IPS-15b (cell line): ENCODE measurements at regions not wholly inside any gene's neighbourhood (a gene's known extent, or its start where the extent isn't known, plus 50 kb on each side); places are given as distances from the start of the nearest gene placed in this dataset.

Experiments
- H3K27me3 ChIP-seq: one replicate; pipeline ENCODE4 v1.6.1; 2013; ENCODE audit warnings: low read length; ENCODE audit not compliant: control insufficient read depth, insufficient read depth
- H3K36me3 ChIP-seq: one replicate; pipeline ENCODE4 v1.6.1; 2013; ENCODE audit warnings: low read length; ENCODE audit not compliant: control insufficient read depth, insufficient read depth
- H3K4me1 ChIP-seq: one replicate; pipeline ENCODE4 v1.6.1; 2013; ENCODE audit warnings: mild to moderate bottlenecking, low read length; ENCODE audit not compliant: control insufficient read depth, insufficient read depth
- H3K4me3 ChIP-seq: one replicate; pipeline ENCODE4 v1.5.1; 2013; ENCODE audit warnings: low read depth, low read length
- H3K9ac ChIP-seq: one replicate; pipeline ENCODE4 v1.6.1; 2013; ENCODE audit warnings: low read depth, mild to moderate bottlenecking, low read length
- H3K9me3 ChIP-seq: one replicate; pipeline ENCODE4 v1.6.1; 2013; ENCODE audit warnings: mild to moderate bottlenecking, low read length; ENCODE audit not compliant: control insufficient read depth, insufficient read depth

DNA sequence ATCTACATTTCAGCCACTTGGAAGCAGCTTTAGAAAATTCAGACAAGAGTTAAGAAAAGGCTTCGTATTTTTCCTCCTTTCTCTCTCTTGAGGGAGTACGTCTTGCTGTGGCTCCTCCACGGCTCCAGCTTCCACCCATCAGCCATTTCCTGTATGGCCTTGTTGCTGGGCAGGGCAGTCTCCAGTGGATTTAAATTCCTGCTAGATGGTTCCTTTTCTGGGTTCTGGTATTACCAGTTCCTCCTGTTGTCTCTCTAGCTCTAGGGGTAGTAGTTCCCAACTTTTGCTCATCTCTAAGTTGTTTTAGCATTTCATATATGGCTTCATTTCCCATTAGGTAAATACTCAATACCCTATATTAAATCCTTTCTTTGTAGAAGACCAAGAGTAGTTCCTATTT, 1098.3 kb downstream of the ADGRL2 start:
- no peak overlapping the region for H3K4me3 ChIP-seq
- H3K27me3 ChIP-seq = no peaks in the 10 kb centered on the region
- no peak overlapping the region for H3K9ac ChIP-seq
- H3K9me3 ChIP-seq = no peaks in the 10 kb centered on the region
- H3K36me3 ChIP-seq = no peaks in the 10 kb centered on the region
- no peaks in the 10 kb centered on the region for H3K4me1 ChIP-seq

DNA sequence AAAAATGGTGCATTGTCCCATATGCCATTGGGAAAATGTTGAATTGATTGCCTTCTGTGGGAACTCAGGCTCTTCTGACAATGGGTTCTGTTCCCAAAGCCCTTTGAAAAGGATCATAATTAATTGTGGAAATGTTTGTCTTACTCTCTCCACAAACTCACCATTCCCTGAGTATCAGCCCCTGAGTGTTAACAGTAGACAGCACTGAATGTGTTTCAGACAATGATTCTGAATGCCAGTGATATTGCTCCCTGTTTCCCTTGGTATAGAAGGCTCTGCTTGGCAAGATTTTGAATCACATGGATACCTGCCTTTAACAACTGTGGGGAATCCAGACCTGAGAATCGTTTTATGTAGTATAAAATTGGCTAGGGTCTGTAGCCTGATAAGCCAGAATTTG, 1096.8 kb downstream of the ADGRL2 start:
- no peak overlapping the region for H3K9ac ChIP-seq
- H3K36me3 ChIP-seq = no peaks in the 10 kb centered on the region
- H3K27me3 ChIP-seq = no peaks in the 10 kb centered on the region
- no peaks in the 10 kb centered on the region for H3K4me1 ChIP-seq
- no peak overlapping the region for H3K4me3 ChIP-seq
- H3K9me3 ChIP-seq = no peaks in the 10 kb centered on the region

DNA sequence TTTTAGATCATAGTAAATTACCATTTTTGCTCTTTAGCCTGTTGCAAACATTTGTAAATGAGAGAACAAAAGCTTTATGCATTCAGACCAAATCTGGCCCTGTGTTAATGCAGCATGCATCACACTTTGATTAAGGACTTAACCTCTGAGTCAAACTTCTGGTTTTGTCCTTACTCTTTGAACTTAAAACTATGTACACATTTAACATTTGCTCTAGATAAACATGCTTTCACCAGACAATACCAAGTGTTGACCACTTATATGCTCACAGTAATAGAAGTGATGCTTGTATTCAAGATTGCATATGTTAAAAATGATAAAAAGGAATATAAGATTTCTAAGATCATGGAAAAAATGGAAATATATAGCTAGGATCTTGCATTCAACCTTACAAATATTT, 1095.3 kb downstream of the ADGRL2 start:
- Histone ChIP-seq H3K9me3 (no peaks in the 10 kb centered on the region), H3K4me3 (no peak overlapping the region), H3K27me3 (no peaks in the 10 kb centered on the region), H3K9ac (no peak overlapping the region), H3K36me3 (no peaks in the 10 kb centered on the region), H3K4me1 (no peaks in the 10 kb centered on the region)

DNA sequence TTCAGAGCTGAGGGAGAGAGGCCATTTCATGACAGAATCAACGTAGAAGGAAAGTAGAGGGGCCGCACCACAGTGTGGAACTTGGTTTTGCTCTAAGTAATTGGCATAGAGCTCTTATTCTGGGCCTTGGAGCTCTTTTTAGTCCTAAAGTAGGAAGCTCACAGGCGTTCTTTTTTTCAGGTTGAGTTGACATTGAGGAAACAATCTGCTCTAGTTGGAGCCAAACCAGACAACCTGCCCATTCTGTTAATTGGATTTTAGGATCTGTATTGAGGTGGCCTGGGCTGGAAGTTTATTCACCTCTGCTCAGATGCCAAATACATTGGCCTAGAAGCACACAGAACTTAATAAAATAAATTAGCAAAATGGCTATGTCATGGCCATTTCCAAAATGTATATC, 1093.9 kb downstream of the ADGRL2 start:
- Histone ChIP-seq H3K4me3 (no peak overlapping the region), H3K9ac (no peak overlapping the region), H3K27me3 (no peaks in the 10 kb centered on the region), H3K9me3 (no peaks in the 10 kb centered on the region), H3K4me1 (no peaks in the 10 kb centered on the region), H3K36me3 (no peaks in the 10 kb centered on the region)

DNA sequence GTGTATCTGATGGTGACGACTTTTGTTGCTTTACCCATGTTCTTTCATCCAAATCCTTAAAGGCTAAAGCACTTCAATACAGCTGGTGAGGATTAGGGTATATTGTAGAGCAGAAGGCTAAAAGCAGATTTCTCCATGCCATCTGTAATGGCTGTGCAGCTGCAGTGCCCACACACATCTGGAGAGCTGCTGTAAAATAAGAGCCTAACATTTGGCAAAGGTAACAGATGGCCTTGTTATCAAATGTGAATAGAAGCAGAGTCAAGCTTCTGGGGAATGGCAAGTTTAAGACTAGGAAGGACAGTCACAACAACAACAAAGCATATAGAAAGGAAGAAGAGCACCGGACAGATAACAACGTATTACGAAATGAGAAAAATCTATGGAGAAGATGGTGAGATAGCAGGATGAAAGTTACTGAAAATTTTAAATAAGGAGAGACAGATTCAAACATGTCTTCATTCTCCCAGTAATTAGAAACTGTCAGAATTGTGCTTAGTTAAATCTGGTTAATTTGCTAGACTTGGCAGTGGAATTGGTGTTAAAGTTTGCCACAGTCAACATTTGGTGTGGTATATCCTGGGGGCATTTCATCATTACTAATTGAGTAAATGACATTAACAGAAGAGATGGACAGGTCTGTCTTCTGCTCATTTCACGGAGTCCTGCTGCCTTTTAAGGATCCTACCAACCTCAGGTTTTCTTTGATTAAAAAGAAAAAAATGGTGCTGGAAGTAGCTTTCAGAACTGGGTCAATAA, 1093.2 kb downstream of the ADGRL2 start:
- H3K27me3 ChIP-seq = no peaks in the 10 kb centered on the region
- no peaks in the 10 kb centered on the region for H3K9me3 ChIP-seq
- H3K4me1 ChIP-seq = no peaks in the 10 kb centered on the region
- H3K4me3 ChIP-seq = no peak overlapping the region
- no peaks in the 10 kb centered on the region for H3K36me3 ChIP-seq
- no peak overlapping the region for H3K9ac ChIP-seq

DNA sequence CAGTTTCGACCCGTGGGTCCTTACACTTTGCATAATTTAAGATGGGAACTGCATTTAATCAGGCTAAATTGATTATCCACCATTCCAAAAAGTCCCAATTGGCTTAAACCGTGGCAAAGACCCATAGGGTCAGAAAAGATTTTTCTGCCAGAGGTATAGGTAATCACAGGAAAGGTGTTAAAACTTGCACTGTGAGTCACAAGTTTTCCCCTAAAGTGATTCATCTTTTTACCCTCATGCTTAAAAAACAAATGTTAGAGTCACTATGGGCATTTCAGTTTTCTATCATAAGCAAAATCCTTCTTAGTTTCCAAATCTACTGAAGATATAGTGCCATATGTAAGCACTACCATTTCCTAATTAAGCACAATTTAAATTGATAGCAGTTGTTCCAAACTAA, 1079.8 kb downstream of the ADGRL2 start:
- Histone ChIP-seq H3K36me3 (no peaks in the 10 kb centered on the region), H3K9ac (no peak overlapping the region), H3K4me3 (no peak overlapping the region), H3K4me1 (no peaks in the 10 kb centered on the region), H3K9me3 (no peaks in the 10 kb centered on the region), H3K27me3 (no peaks in the 10 kb centered on the region)

DNA sequence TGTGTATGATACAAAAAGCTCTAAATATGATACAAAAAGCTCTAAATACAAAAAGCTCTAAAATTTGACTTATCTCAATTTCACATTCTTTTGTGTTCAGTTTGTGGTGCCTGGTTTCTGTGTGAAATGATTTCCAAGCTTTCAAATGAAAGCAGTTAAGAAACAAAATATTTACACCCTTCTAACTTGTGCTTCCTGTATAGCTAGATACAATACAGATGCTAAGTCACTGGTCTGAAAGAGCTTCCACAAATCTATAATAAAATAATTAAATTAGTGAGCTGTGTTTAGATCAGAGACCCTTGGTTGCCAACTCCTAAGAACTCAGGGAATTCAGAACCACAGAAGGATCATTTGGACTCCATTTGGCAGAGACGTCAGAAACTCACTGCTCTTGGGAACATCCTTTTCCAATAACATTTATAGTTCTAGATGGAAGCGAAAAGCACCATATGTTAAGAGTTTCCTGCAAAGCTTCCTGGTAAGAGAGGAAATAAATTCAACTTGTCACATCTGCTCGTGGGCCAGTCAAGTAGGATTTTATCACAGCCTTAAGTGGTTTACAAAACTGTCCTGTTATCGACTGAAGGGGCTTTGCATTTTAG, 1079.1 kb downstream of the ADGRL2 start:
- Histone ChIP-seq H3K4me3 (no peak overlapping the region), H3K4me1 (no peaks in the 10 kb centered on the region), H3K36me3 (no peaks in the 10 kb centered on the region), H3K27me3 (no peaks in the 10 kb centered on the region), H3K9me3 (no peaks in the 10 kb centered on the region), H3K9ac (no peak overlapping the region)

DNA sequence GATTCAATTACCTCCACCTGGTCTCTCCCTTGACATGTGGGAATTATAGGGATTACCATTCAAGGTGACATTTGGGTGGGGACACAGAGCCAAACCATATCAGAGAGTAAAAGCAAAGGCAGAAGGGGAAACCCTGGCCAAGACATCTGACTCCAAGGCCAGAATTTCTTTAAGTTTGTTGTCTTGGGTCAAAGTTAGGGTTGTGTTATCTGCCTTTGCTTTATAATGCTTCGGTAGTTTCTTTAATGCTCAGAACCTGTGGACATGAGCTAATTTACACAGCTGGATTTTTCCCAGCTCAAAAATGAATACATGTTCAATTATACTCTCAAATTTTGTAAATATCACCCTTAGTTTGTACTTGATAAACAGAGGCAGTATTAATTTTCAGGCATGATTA, 1074.4 kb downstream of the ADGRL2 start:
- Histone ChIP-seq H3K9me3 (no peaks in the 10 kb centered on the region), H3K4me3 (no peak overlapping the region), H3K9ac (no peak overlapping the region), H3K27me3 (no peaks in the 10 kb centered on the region), H3K36me3 (no peaks in the 10 kb centered on the region), H3K4me1 (no peaks in the 10 kb centered on the region)

DNA sequence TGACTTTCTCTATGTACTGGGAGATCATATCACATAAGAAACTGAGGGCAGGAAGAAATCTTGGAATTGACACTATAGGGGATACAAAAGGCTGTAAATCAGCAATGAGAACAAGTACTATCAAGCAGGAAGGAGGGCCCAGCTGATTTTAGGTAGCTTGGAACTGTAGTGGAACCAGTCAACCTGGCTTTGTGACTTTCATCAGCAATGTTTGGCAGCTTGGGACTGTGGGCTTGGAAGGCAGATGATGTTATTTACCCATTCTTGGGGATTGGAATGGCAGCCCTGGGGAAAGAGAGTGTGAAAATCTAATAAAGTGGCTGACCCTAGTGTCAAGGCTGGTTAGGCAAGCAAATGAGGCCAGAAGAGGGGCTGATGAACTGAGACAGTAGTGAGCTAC, 1073.3 kb downstream of the ADGRL2 start:
- H3K4me3 ChIP-seq = no peak overlapping the region
- H3K4me1 ChIP-seq = no peaks in the 10 kb centered on the region
- no peaks in the 10 kb centered on the region for H3K36me3 ChIP-seq
- no peak overlapping the region for H3K9ac ChIP-seq
- no peaks in the 10 kb centered on the region for H3K27me3 ChIP-seq
- no peaks in the 10 kb centered on the region for H3K9me3 ChIP-seq

DNA sequence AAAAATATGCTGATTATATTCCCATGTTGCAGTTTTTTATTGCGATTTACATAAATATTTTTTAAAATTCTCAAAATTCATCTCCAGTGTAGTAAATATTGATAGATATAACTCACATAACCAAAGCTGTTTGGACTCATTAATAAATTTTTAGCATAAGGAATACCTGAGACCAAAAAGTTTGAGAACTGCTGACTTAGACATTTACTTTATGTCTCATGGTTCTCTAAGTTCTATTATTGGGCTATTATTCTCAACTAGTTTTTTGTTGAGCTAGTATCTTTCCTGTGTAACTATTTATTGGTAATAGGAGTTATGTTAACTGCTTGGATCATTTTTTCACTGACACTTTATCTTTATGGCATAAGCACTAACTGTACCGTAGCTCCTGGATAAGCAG, 1069.6 kb downstream of the ADGRL2 start:
- no peak overlapping the region for H3K9ac ChIP-seq
- no peaks in the 10 kb centered on the region for H3K36me3 ChIP-seq
- H3K9me3 ChIP-seq = no peaks in the 10 kb centered on the region
- no peaks in the 10 kb centered on the region for H3K4me1 ChIP-seq
- H3K27me3 ChIP-seq = no peaks in the 10 kb centered on the region
- no peak overlapping the region for H3K4me3 ChIP-seq

DNA sequence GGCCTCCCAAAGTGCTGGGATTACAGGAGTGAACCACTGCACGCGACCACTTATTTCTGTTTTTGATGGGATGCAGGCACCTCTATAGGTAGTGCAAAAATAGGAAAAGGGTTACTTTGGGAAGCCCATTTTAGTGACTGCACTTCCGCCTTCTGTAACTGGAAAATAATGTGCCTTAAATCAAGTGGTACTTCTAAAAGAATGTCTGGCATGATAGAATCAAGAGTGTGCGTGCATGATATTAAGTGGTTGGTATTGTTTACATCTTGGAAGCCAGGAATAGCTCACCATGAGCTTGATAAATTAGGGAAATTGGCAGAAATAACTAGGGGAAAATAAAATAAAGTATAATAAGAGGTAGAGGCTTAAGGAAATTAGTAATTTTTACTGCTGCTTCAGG, 1067.0 kb downstream of the ADGRL2 start:
- Histone ChIP-seq H3K27me3 (no peaks in the 10 kb centered on the region), H3K4me1 (no peaks in the 10 kb centered on the region), H3K9me3 (no peaks in the 10 kb centered on the region), H3K36me3 (no peaks in the 10 kb centered on the region), H3K9ac (no peak overlapping the region), H3K4me3 (no peak overlapping the region)

DNA sequence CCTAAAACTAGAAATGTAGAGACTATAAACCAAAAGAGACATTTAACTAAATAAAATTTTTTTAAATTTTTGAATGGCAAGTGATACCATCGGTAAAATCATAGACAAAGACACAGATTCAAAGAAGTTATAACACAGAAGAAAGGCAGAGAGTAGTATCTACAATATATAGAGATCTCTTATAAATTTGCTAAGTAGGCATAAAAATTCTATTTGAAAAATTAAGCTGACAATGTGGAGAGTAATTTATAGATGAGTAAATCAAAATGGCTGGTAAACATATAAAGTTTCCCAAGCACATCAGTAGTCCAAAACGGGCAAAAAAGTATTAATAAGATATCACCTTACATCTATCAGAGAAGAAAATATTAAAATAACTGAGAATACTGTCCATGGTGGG, 1061.0 kb downstream of the ADGRL2 start:
- Histone ChIP-seq H3K36me3 (no peaks in the 10 kb centered on the region), H3K27me3 (no peaks in the 10 kb centered on the region), H3K9me3 (no peaks in the 10 kb centered on the region), H3K4me1 (peaks cover 3% of the 10 kb centered on the region), H3K4me3 (no peak overlapping the region), H3K9ac (no peak overlapping the region)
